Mesenchymal stem cell (in vitro differentiated cells and primary cell): ENCODE measurements at regions not wholly inside any gene's neighbourhood (a gene's known extent, or its start where the extent isn't known, plus 50 kb on each side); places are given as distances from the start of the nearest gene placed in this dataset.

Experiments used
- DNase-seq: peaks from one replicate; pipeline ENCODE4 v3.0.0-alpha.2; 2013
- H2AFZ ChIP-seq: one replicate; pipeline ENCODE4 v1.6.1; 2013; ENCODE audit warnings: low read depth, mild to moderate bottlenecking, control low read depth, inconsistent platforms, low read length, moderate library complexity
- H2AK5ac ChIP-seq: 2 replicates; pipeline ENCODE4 v1.6.1; 2013; ENCODE audit warnings: low read length, moderate library complexity, mild to moderate bottlenecking, inconsistent platforms; ENCODE audit not compliant: severe bottlenecking
- H2BK120ac ChIP-seq: one replicate; pipeline ENCODE4 v1.6.1; 2013; ENCODE audit warnings: low read depth, mild to moderate bottlenecking, inconsistent platforms, low read length, moderate library complexity
- H2BK12ac ChIP-seq, 2 experiments: one replicate each; pipeline ENCODE4 v1.6.1; 2013; ENCODE audit warnings: inconsistent platforms in 2 of 2, low read length in 2 of 2, mild to moderate bottlenecking in 2 of 2, moderate library complexity in 2 of 2, control low read depth in 1 of 2
- H2BK15ac ChIP-seq: one replicate; pipeline ENCODE4 v1.6.1; 2013; ENCODE audit warnings: mild to moderate bottlenecking, low read depth, inconsistent platforms; ENCODE audit not compliant: poor library complexity, severe bottlenecking
- H2BK5ac ChIP-seq: 2 replicates; pipeline ENCODE4 v1.6.1; 2013; ENCODE audit warnings: low read depth, mild to moderate bottlenecking, low read length, control low read depth, inconsistent platforms; ENCODE audit not compliant: poor library complexity, severe bottlenecking
- H3K14ac ChIP-seq, 2 experiments: one replicate each; pipeline ENCODE4 v1.6.1; 2013; ENCODE audit warnings: inconsistent platforms in 2 of 2, low read length in 2 of 2, control low read depth in 1 of 2, mild to moderate bottlenecking in 1 of 2, moderate library complexity in 1 of 2
- H3K18ac ChIP-seq, 2 experiments: one replicate each; pipeline ENCODE4 v1.6.1; 2013; ENCODE audit warnings: inconsistent platforms in 2 of 2, low read length in 2 of 2, control low read depth in 1 of 2, low read depth in 1 of 2, mild to moderate bottlenecking in 1 of 2
- H3K23ac ChIP-seq, 2 experiments: one replicate each; pipeline ENCODE4 v1.6.1; 2013; ENCODE audit warnings: inconsistent platforms in 2 of 2, low read length in 2 of 2, mild to moderate bottlenecking in 2 of 2, moderate library complexity in 2 of 2, control low read depth in 1 of 2
- H3K27ac ChIP-seq: 2 replicates; pipeline ENCODE4 v1.5.1; 2013; ENCODE audit warnings: mild to moderate bottlenecking, moderate library complexity, low read length, control low read depth, inconsistent platforms; ENCODE audit not compliant: poor library complexity, severe bottlenecking
- H3K27me3 ChIP-seq, 2 experiments: 2 replicates each; pipeline versions ENCODE4 v1.6.1 to v1.7.0; 2013; ENCODE audit warnings: low read length in 2 of 2, mild to moderate bottlenecking in 2 of 2, moderate library complexity in 2 of 2, control low read depth in 1 of 2, inconsistent platforms in 1 of 2; ENCODE audit not compliant: control insufficient read depth in 1 of 2, insufficient read depth in 1 of 2
- H3K36me3 ChIP-seq, 2 experiments: 2 replicates each; pipeline versions ENCODE4 v1.6.1 to v1.7.0; 2013; ENCODE audit warnings: low read length in 2 of 2, control low read depth in 1 of 2, inconsistent platforms in 1 of 2, low read depth in 1 of 2, mild to moderate bottlenecking in 1 of 2; ENCODE audit not compliant: insufficient read depth in 2 of 2, control insufficient read depth in 1 of 2
- H3K4ac ChIP-seq, 2 experiments: one replicate each; pipeline ENCODE4 v1.6.1; 2013; ENCODE audit warnings: inconsistent platforms in 2 of 2, low read length in 2 of 2, mild to moderate bottlenecking in 2 of 2, moderate library complexity in 2 of 2, control low read depth in 1 of 2, low read depth in 1 of 2
- H3K4me1 ChIP-seq: 2 replicates; pipeline ENCODE4 v1.6.1; 2013; ENCODE audit warnings: low read depth, low read length, control low read depth; ENCODE audit not compliant: control insufficient read depth, insufficient read depth
- H3K4me2 ChIP-seq: 2 replicates; pipeline ENCODE4 v1.6.1; 2013; ENCODE audit warnings: low read length, mild to moderate bottlenecking, inconsistent platforms; ENCODE audit not compliant: poor library complexity, severe bottlenecking
- H3K4me3 ChIP-seq, 2 experiments: 2 replicates each; pipeline versions ENCODE4 v1.5.1 to v1.7.0; 2013; ENCODE audit warnings: low read length in 2 of 2, mild to moderate bottlenecking in 2 of 2, control low read depth in 1 of 2, low read depth in 1 of 2; ENCODE audit not compliant: insufficient read depth in 1 of 2
- H3K79me1 ChIP-seq: replicated peaks from 2 replicates; pipeline ENCODE4 v1.6.1; 2013; ENCODE audit warnings: mild to moderate bottlenecking, control low read depth, low read length, inconsistent platforms; ENCODE audit not compliant: poor library complexity, severe bottlenecking
- H3K9ac ChIP-seq: 2 replicates; pipeline ENCODE4 v1.7.0; 2013; ENCODE audit warnings: mild to moderate bottlenecking, low read length, moderate library complexity
- H3K9me3 ChIP-seq: 2 replicates; pipeline ENCODE4 v1.7.0; 2013; ENCODE audit warnings: mild to moderate bottlenecking, low read length; ENCODE audit not compliant: control insufficient read depth
- H4K8ac ChIP-seq: one replicate; pipeline ENCODE4 v1.6.1; 2013; ENCODE audit warnings: inconsistent platforms, mild to moderate bottlenecking, low read length, moderate library complexity
- H4K91ac ChIP-seq: one replicate; pipeline ENCODE4 v1.6.1; 2013; ENCODE audit warnings: mild to moderate bottlenecking, low read length, inconsistent platforms
- WGBS: methylation state at CpG from one replicate; pipeline ENCODE4 v1.1.7; 2013; ENCODE audit warnings: mixed read lengths; 5-methylcytosine and 5-hydroxymethylcytosine counted together

DNA sequence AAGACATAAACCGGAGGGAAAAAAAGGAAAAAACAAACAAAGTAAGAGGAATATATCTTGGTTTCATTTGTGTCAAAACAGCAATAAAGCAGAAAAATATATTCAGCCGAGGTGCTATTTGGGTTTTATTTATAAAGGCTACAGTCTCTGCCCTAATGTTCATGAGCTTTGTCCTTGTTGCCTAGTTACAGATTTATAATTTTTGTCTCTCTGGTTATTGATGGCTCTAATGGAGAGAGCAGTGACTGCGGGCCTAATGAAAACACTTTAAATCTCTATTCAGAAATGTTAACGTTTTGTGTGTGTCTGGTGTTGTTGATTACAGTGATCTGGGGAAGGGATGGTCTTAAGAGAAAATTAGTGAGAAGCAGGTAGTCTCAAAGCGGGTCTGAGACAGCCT is 854.0 kb upstream of the LRRTM1 start:
- H2BK5ac ChIP-seq, result no peak overlapping the region
- H3K36me3 ChIP-seq, result no peaks in the 10 kb centered on the region
- no peak overlapping the region for H2AFZ ChIP-seq
- H3K9me3 ChIP-seq, result no peaks in the 10 kb centered on the region
- H3K23ac ChIP-seq, result no peak overlapping the region
- H3K4me2 ChIP-seq, result no peak overlapping the region
- H4K8ac ChIP-seq, result no peak overlapping the region
- no peak overlapping the region for H2BK12ac ChIP-seq
- H4K91ac ChIP-seq, result no peak overlapping the region
- no peak overlapping the region for H3K27ac ChIP-seq
- H3K9ac ChIP-seq, result no peak overlapping the region
- H3K4ac ChIP-seq, result no peak overlapping the region
- DNase-seq, result no peak
- 75% methylated on average over 4 of the region's 5 CpGs for WGBS
- no peak overlapping the region for H2BK120ac ChIP-seq
- no peak overlapping the region for H2BK15ac ChIP-seq
- H3K18ac ChIP-seq, result no peak overlapping the region
- H3K4me1 ChIP-seq, result no peaks in the 10 kb centered on the region
- no peak overlapping the region for H3K4me3 ChIP-seq
- H3K27me3 ChIP-seq, result no peaks in the 10 kb centered on the region
- no peak overlapping the region for H3K14ac ChIP-seq
- no peak overlapping the region for H2AK5ac ChIP-seq
- H3K79me1 ChIP-seq, result no peaks in the 10 kb centered on the region

DNA sequence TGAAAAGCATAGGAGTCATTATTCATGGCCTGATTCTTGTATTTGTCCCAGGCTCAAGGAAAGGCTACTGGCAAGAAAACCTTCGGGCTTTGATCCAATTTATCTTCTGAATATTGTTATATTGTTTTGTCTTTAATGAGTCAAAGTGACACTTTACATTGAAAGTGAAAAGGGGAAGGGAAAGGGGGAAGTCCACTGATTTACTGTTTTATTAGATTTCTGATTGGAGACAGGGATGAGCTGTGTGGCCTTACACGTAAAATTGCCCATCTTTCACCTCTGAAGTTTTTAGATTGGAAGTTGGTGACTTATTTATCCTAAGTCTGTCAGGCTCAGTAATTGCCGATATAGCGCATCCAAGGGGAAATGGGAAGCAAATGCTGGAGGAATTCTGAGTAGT is 843.8 kb upstream of the LRRTM1 start:
- no peak overlapping the region for H2AK5ac ChIP-seq
- H3K79me1 ChIP-seq, result no peaks in the 10 kb centered on the region
- H2AFZ ChIP-seq, result no peak overlapping the region
- H3K4me1 ChIP-seq, result no peaks in the 10 kb centered on the region
- H2BK120ac ChIP-seq, result no peak overlapping the region
- H3K23ac ChIP-seq, result no peak overlapping the region
- H4K8ac ChIP-seq, result no peak overlapping the region
- H3K18ac ChIP-seq, result no peak overlapping the region
- H3K27me3 ChIP-seq, result no peaks in the 10 kb centered on the region
- no peak overlapping the region for H2BK12ac ChIP-seq
- no peak overlapping the region for H3K27ac ChIP-seq
- H2BK5ac ChIP-seq, result no peak overlapping the region
- no peak overlapping the region for H3K14ac ChIP-seq
- H3K9ac ChIP-seq, result no peak overlapping the region
- no peak overlapping the region for H3K4me3 ChIP-seq
- peaks cover 4% of the 10 kb centered on the region for H3K9me3 ChIP-seq
- H2BK15ac ChIP-seq, result no peak overlapping the region
- no peak overlapping the region for H4K91ac ChIP-seq
- DNase-seq, result no peak
- no peak overlapping the region for H3K4ac ChIP-seq
- 83% methylated on average over 4 of the region's 4 CpGs for WGBS
- no peak overlapping the region for H3K4me2 ChIP-seq
- no peaks in the 10 kb centered on the region for H3K36me3 ChIP-seq

DNA sequence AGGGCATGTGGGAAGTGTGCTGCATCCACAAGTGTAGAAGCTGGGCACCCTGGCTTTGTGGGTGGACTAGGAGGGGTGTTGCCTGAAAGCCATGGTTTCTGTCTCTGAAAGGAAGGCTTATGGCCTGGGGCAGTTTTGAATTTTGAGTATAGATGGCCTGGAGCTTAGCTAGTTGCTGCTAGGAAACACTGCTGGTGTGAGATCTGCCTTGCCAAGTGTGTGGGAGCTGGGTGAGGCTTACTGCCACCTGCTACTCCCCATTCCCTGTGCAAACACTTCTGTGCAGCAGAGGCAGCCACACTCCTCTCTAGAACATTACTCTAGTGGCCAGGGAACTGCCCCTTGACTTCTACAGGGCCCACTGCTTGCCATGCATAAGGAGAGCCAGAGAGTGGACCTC is 831.7 kb upstream of the LRRTM1 start:
- Histone ChIP-seq H3K79me1 (no peaks in the 10 kb centered on the region), H3K9ac (no peak overlapping the region), H3K4me3 (no peak overlapping the region), H3K23ac (no peak overlapping the region), H3K18ac (no peak overlapping the region), H3K4ac (no peak overlapping the region), H2BK15ac (peak overlapping the region; percentile 9), H4K8ac (no peak overlapping the region), H3K14ac (no peak overlapping the region), H2AK5ac (no peak overlapping the region), H2BK120ac (no peak overlapping the region), H2BK5ac (no peak overlapping the region), H3K36me3 (no peaks in the 10 kb centered on the region), H3K4me2 (no peak overlapping the region), H3K27me3 (no peaks in the 10 kb centered on the region), H3K9me3 (peaks cover 8% of the 10 kb centered on the region), H4K91ac (no peak overlapping the region), H3K4me1 (no peaks in the 10 kb centered on the region), H2BK12ac (no peak overlapping the region), H3K27ac (no peak overlapping the region), H2AFZ (no peak overlapping the region)
- DNase-seq, result no peak

DNA sequence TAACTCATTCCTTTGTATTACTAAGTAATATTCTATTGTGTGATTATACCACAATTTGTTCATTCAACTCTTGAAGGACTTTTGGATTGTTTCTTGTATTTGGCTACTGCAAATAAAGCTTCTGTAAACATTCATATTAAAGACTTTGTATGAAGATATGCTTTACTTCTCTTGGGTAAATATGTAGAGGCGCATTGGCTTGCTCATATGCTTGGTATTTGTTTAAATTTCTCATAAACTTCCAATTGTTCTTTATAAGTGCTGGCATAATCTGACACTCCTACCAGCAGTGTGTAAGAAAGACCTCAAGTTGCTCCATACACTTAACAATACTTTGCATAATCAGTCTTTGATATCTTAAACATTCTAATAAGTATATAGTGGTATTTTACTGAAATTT is 792.8 kb upstream of the LRRTM1 start:
- Histone ChIP-seq H3K27ac (no peak overlapping the region), H2BK15ac (no peak overlapping the region), H3K4ac (no peak overlapping the region), H4K91ac (no peak overlapping the region), H2AK5ac (no peak overlapping the region), H2BK12ac (no peak overlapping the region), H3K4me2 (no peak overlapping the region), H3K79me1 (no peaks in the 10 kb centered on the region), H2BK5ac (no peak overlapping the region), H3K27me3 (no peaks in the 10 kb centered on the region), H2AFZ (no peak overlapping the region), H3K36me3 (no peaks in the 10 kb centered on the region), H3K4me1 (no peaks in the 10 kb centered on the region), H3K9me3 (peaks cover 4% of the 10 kb centered on the region), H3K14ac (no peak overlapping the region), H3K9ac (no peak overlapping the region), H3K4me3 (no peak overlapping the region), H3K18ac (no peak overlapping the region), H2BK120ac (no peak overlapping the region), H4K8ac (no peak overlapping the region), H3K23ac (no peak overlapping the region)
- WGBS, result no CpG with 5 or more reads among the region's 1 CpG
- DNase-seq, result no peak
